Stimulated activated CD4-positive, alpha-beta T cell treated with anti-CD3 and anti-CD28 coated beads, Interleukin-2, amount 100 ng/mL, for 48 hours (primary cell): ENCODE measurements at regions not wholly inside any gene's neighbourhood (a gene's known extent, or its start where the extent isn't known, plus 50 kb on each side); places are given as distances from the start of the nearest gene placed in this dataset.

Experiments
- DNase-seq, 2 donors: peaks; one replicate each; pipeline ENCODE4 v3.0.0-alpha.2; 2020

GRCh38 chr4:151922306-151922705 is 161.5 kb upstream of the GATB start:
- no peak for DNase-seq

- DNase-seq, result no peak
These were observed 161.0 kb upstream of the GATB start for GRCh38 chr4:151921811-151922210.

- no peak for DNase-seq
These were observed 160.6 kb upstream of the GATB start for GRCh38 chr4:151921386-151921785.

- DNase-seq, result no peak
These were observed 156.4 kb upstream of the GATB start for GRCh38 chr4:151917145-151917734.

GRCh38 chr4:151912632-151913031 is 151.8 kb upstream of the GATB start:
- DNase-seq, result no peak

- DNase-seq, result no peak
These were observed 151.2 kb upstream of the GATB start for GRCh38 chr4:151911970-151912369.

GRCh38 chr4:151908734-151909497 is 148.1 kb upstream of the GATB start:
- no peak for DNase-seq

- no peak for DNase-seq
These were observed 147.4 kb upstream of the GATB start for GRCh38 chr4:151908201-151908600.

GRCh38 chr4:151906438-151906837 is 145.6 kb upstream of the GATB start:
- no peak for DNase-seq

GRCh38 chr4:151905197-151905596 is 144.4 kb upstream of the GATB start:
- no peak for DNase-seq

- no peak for DNase-seq
These were observed 140.8 kb upstream of the GATB start for GRCh38 chr4:151901631-151902030.

GRCh38 chr4:151896880-151897279 is 136.1 kb upstream of the GATB start:
- no peak for DNase-seq

- DNase-seq, result no peak
These were observed 134.9 kb upstream of the GATB start for GRCh38 chr4:151895671-151896070.

GRCh38 chr4:151894246-151894645 is 133.4 kb upstream of the GATB start:
- DNase-seq, result no peak

GRCh38 chr4:151888367-151888866 is 127.6 kb upstream of the GATB start:
- no peak for DNase-seq

GRCh38 chr4:151887816-151888180 is 127.0 kb upstream of the GATB start:
- DNase-seq, result no peak

GRCh38 chr4:151887031-151887815 is 126.4 kb upstream of the GATB start:
- no peak for DNase-seq

GRCh38 chr4:151885123-151885522 is 124.3 kb upstream of the GATB start:
- DNase-seq, result no peak

- DNase-seq, result no peak
These were observed 122.9 kb upstream of the GATB start for GRCh38 chr4:151883747-151884146.

GRCh38 chr4:151882072-151882803 is 121.4 kb upstream of the GATB start:
- DNase-seq, result no peak

GRCh38 chr4:151879705-151880445 is 119.1 kb upstream of the GATB start:
- no peak for DNase-seq

GRCh38 chr4:151876381-151876988 is 115.7 kb upstream of the GATB start:
- no peak for DNase-seq
